ENCODE measurements at regions not wholly inside any gene's neighbourhood (a gene's known extent, or its start where the extent isn't known, plus 50 kb on each side); places are given as distances from the start of the nearest gene placed in this dataset.

GRCh38 chr2:14454202-14454601 is 178.3 kb upstream of the LRATD1 start:
- TF ChIP-seq CTCF (IDR thresholded peaks at IDR 0.05) (no peak), EP300 (IDR thresholded peaks at IDR 0.05) (no peak)

Measured in tibial nerve (tissue), 4 donors.